ENCODE measurements at regions not wholly inside any gene's neighbourhood (a gene's known extent, or its start where the extent isn't known, plus 50 kb on each side); places are given as distances from the start of the nearest gene placed in this dataset.

DNA sequence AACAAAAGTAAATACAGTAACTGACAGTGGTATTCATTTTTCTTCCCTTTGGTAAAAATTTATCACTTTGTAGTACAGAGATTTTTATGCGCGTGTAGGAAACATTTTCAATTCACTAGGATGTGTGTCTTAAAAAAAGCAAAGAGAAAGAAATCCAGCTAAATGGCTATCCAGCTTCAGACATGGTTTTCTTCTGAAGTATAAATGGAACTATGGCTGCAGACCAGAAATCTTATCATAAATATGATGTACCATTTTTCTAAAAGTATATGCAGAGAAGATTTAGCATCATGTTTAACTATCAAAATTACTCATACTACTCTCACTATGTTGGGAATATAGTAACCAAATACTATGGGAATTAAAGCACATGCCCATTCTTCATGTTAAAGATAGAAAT lies 328.4 kb upstream of the SMIM30 start:
- H3K9ac ChIP-seq, result no peak overlapping the region
- H3K27ac ChIP-seq, result no peak overlapping the region
- no peak overlapping the region for H3K4me3 ChIP-seq (ENCODE audit: low read depth, low read length)
- no peaks in the 10 kb centered on the region for H3K27me3 ChIP-seq (ENCODE audit: control insufficient read depth, insufficient read depth, low read length)
- TF ChIP-seq, protein P1, sequence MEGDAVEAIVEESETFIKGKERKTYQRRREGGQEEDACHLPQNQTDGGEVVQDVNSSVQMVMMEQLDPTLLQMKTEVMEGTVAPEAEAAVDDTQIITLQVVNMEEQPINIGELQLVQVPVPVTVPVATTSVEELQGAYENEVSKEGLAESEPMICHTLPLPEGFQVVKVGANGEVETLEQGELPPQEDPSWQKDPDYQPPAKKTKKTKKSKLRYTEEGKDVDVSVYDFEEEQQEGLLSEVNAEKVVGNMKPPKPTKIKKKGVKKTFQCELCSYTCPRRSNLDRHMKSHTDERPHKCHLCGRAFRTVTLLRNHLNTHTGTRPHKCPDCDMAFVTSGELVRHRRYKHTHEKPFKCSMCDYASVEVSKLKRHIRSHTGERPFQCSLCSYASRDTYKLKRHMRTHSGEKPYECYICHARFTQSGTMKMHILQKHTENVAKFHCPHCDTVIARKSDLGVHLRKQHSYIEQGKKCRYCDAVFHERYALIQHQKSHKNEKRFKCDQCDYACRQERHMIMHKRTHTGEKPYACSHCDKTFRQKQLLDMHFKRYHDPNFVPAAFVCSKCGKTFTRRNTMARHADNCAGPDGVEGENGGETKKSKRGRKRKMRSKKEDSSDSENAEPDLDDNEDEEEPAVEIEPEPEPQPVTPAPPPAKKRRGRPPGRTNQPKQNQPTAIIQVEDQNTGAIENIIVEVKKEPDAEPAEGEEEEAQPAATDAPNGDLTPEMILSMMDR (IDR thresholded peaks at IDR 0.05), result no peak
- no peak overlapping the region for H3K4me2 ChIP-seq (ENCODE audit: low read length)
- no peaks in the 10 kb centered on the region for H3K79me2 ChIP-seq
- no peaks in the 10 kb centered on the region for H3K4me1 ChIP-seq
- no peaks in the 10 kb centered on the region for H3K36me3 ChIP-seq (ENCODE audit: control insufficient read depth, insufficient read depth, low read length)
- no peak overlapping the region for H2AFZ ChIP-seq
- H3K9me3 ChIP-seq (ENCODE audit: control insufficient read depth, low read length), result no peaks in the 10 kb centered on the region

- no peaks in the 10 kb centered on the region for H3K79me2 ChIP-seq
- H3K9me3 ChIP-seq (ENCODE audit: control insufficient read depth, low read length), result no peaks in the 10 kb centered on the region
- no peaks in the 10 kb centered on the region for H3K27me3 ChIP-seq (ENCODE audit: control insufficient read depth, insufficient read depth, low read length)
- H3K9ac ChIP-seq, result no peak overlapping the region
- H2AFZ ChIP-seq, result no peak overlapping the region
- TF ChIP-seq, protein P1 (IDR thresholded peaks at IDR 0.05), result no peak
- H3K36me3 ChIP-seq (ENCODE audit: control insufficient read depth, insufficient read depth, low read length), result no peaks in the 10 kb centered on the region
- H3K4me1 ChIP-seq, result no peaks in the 10 kb centered on the region
- H3K27ac ChIP-seq, result no peak overlapping the region
- H3K4me3 ChIP-seq (ENCODE audit: low read depth, low read length), result no peak overlapping the region
- H3K4me2 ChIP-seq (ENCODE audit: low read length), result no peak overlapping the region
Observed at GRCh38 chr7:113446391-113446790, 328.0 kb upstream of the SMIM30 start.

- Histone ChIP-seq H3K4me3 (ENCODE audit: low read depth, low read length) (no peak overlapping the region), H3K9me3 (ENCODE audit: control insufficient read depth, low read length) (no peaks in the 10 kb centered on the region), H3K36me3 (ENCODE audit: control insufficient read depth, insufficient read depth, low read length) (no peaks in the 10 kb centered on the region), H3K4me2 (ENCODE audit: low read length) (no peak overlapping the region), H3K79me2 (no peaks in the 10 kb centered on the region), H2AFZ (no peak overlapping the region), H3K9ac (no peak overlapping the region), H3K4me1 (no peaks in the 10 kb centered on the region), H3K27ac (no peak overlapping the region), H3K27me3 (ENCODE audit: control insufficient read depth, insufficient read depth, low read length) (no peaks in the 10 kb centered on the region)
- TF ChIP-seq, protein P1 (IDR thresholded peaks at IDR 0.05), result no peak
Observed at GRCh38 chr7:113444261-113444660, 325.9 kb upstream of the SMIM30 start.

DNA sequence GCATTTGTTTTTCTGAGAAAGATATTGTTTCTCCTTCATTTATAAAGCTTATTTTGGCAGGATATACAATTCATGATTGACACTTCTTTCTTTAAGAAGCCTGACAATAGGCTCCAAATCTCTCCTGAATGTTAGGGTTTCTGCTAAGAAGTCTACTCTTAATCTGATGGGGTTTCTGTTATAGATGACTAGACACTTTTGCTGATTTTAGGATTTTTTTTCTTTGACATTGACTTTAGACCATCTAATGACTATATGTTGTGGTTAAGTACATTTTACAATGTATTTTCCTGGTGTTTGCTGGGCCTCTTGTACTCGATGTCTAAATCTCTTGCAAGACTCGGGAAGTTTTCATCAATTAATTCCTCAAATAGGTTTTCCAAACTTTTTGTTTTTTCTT lies 321.8 kb upstream of the SMIM30 start:
- H2AFZ ChIP-seq, result no peak overlapping the region
- no peaks in the 10 kb centered on the region for H3K4me1 ChIP-seq
- no peaks in the 10 kb centered on the region for H3K79me2 ChIP-seq
- H3K27me3 ChIP-seq (ENCODE audit: control insufficient read depth, insufficient read depth, low read length), result no peaks in the 10 kb centered on the region
- no peak overlapping the region for H3K9ac ChIP-seq
- TF ChIP-seq, protein P1 (IDR thresholded peaks at IDR 0.05), result no peak
- no peak overlapping the region for H3K4me3 ChIP-seq (ENCODE audit: low read depth, low read length)
- no peak overlapping the region for H3K4me2 ChIP-seq (ENCODE audit: low read length)
- H3K36me3 ChIP-seq (ENCODE audit: control insufficient read depth, insufficient read depth, low read length), result no peaks in the 10 kb centered on the region
- H3K27ac ChIP-seq, result no peak overlapping the region
- no peaks in the 10 kb centered on the region for H3K9me3 ChIP-seq (ENCODE audit: control insufficient read depth, low read length)

GRCh38 chr7:113431406-113431805 lies 313.1 kb upstream of the SMIM30 start:
- Histone ChIP-seq H3K9me3 (ENCODE audit: control insufficient read depth, low read length) (no peaks in the 10 kb centered on the region), H2AFZ (no peak overlapping the region), H3K36me3 (ENCODE audit: control insufficient read depth, insufficient read depth, low read length) (no peaks in the 10 kb centered on the region), H3K27ac (no peak overlapping the region), H3K4me2 (ENCODE audit: low read length) (no peak overlapping the region), H3K4me3 (ENCODE audit: low read depth, low read length) (no peak overlapping the region), H3K9ac (no peak overlapping the region), H3K27me3 (ENCODE audit: control insufficient read depth, insufficient read depth, low read length) (no peaks in the 10 kb centered on the region), H3K4me1 (no peaks in the 10 kb centered on the region), H3K79me2 (no peaks in the 10 kb centered on the region)
- TF ChIP-seq, protein P1 (IDR thresholded peaks at IDR 0.05), result no peak

Measured in parathyroid adenoma (tissue), 2 donors.